ENCODE measurements at regions not wholly inside any gene's neighbourhood (a gene's known extent, or its start where the extent isn't known, plus 50 kb on each side); places are given as distances from the start of the nearest gene placed in this dataset.

GRCh38 chr13:85367887-85368286 is 431.3 kb downstream of the SLITRK6 start:
- no peaks in the 10 kb centered on the region for H3K4me1 ChIP-seq (ENCODE audit: insufficient read depth)
- H3K27ac ChIP-seq = no peak overlapping the region
- no peaks in the 10 kb centered on the region for H3K36me3 ChIP-seq
- TF ChIP-seq, protein P1, sequence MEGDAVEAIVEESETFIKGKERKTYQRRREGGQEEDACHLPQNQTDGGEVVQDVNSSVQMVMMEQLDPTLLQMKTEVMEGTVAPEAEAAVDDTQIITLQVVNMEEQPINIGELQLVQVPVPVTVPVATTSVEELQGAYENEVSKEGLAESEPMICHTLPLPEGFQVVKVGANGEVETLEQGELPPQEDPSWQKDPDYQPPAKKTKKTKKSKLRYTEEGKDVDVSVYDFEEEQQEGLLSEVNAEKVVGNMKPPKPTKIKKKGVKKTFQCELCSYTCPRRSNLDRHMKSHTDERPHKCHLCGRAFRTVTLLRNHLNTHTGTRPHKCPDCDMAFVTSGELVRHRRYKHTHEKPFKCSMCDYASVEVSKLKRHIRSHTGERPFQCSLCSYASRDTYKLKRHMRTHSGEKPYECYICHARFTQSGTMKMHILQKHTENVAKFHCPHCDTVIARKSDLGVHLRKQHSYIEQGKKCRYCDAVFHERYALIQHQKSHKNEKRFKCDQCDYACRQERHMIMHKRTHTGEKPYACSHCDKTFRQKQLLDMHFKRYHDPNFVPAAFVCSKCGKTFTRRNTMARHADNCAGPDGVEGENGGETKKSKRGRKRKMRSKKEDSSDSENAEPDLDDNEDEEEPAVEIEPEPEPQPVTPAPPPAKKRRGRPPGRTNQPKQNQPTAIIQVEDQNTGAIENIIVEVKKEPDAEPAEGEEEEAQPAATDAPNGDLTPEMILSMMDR (IDR thresholded peaks at IDR 0.05) = no peak
- TF ChIP-seq POLR2A (IDR thresholded peaks at IDR 0.05) (no peak), EP300 (IDR thresholded peaks at IDR 0.05) (no peak)
- no peak for DNase-seq
- intact Hi-C loops (cut with DNase I) = no loop called here
- WGBS, 3 donors = 75 to 84% (median 78%) methylated on average over 2 of the region's 2 CpGs
- H3K9me3 ChIP-seq = no peaks in the 10 kb centered on the region
- H3K27me3 ChIP-seq = no peaks in the 10 kb centered on the region
- H3K4me3 ChIP-seq = no peak overlapping the region

DNA sequence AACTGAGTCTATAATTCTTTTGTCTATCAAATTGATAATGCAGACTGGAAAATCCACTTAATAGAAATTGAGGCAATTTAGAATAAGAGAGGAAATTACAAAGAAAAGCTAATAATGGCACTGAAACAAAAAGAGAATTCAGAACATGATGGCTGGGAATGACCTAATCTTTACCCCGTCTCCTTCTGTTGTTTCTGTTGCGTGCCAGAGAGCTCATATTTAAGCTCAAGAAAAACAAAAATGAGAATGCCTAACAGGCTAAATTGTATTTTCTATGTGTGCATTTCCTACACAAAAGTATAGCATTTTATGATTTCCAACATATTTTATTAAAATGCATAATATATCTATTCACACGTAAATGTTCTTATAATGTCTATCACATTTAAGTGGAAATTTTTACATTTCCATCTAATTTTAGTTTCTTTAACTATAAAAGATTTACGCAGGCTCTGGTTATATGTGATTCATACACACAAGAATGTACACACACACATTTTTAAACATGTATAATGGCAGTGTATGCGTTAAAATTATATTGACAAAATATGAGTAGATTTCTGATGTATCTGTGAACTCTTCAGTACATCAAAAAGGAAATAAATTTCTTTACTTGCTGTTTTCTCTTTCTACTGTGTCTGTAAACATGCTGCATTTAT is 432.3 kb downstream of the SLITRK6 start:
- Histone ChIP-seq H3K4me3 (no peak overlapping the region), H3K27me3 (no peaks in the 10 kb centered on the region), H3K36me3 (no peaks in the 10 kb centered on the region), H3K9me3 (no peaks in the 10 kb centered on the region), H3K27ac (no peak overlapping the region), H3K4me1 (ENCODE audit: insufficient read depth) (no peaks in the 10 kb centered on the region)
- WGBS, 3 donors = 63 to 79% (median 71%) methylated on average over 5 of the region's 5 CpGs
- TF ChIP-seq POLR2A (IDR thresholded peaks at IDR 0.05) (no peak), EP300 (IDR thresholded peaks at IDR 0.05) (no peak)
- TF ChIP-seq, protein P1 (IDR thresholded peaks at IDR 0.05) = no peak
- DNase-seq = no peak
- intact Hi-C loops (cut with DNase I) = no loop called here

GRCh38 chr13:85363504-85363903 is 435.7 kb downstream of the SLITRK6 start:
- Histone ChIP-seq H3K9me3 (no peaks in the 10 kb centered on the region), H3K27ac (no peak overlapping the region), H3K36me3 (no peaks in the 10 kb centered on the region), H3K4me1 (ENCODE audit: insufficient read depth) (no peaks in the 10 kb centered on the region), H3K4me3 (no peak overlapping the region), H3K27me3 (no peaks in the 10 kb centered on the region)
- 94 to 96% (median 96%) methylated on average over 15 of the region's 15 CpGs for WGBS, 3 donors
- no peak for DNase-seq
- intact Hi-C loops (cut with DNase I) = no loop called here
- TF ChIP-seq, protein P1 (IDR thresholded peaks at IDR 0.05) = no peak
- TF ChIP-seq EP300 (IDR thresholded peaks at IDR 0.05) (no peak), POLR2A (IDR thresholded peaks at IDR 0.05) (no peak)

DNA sequence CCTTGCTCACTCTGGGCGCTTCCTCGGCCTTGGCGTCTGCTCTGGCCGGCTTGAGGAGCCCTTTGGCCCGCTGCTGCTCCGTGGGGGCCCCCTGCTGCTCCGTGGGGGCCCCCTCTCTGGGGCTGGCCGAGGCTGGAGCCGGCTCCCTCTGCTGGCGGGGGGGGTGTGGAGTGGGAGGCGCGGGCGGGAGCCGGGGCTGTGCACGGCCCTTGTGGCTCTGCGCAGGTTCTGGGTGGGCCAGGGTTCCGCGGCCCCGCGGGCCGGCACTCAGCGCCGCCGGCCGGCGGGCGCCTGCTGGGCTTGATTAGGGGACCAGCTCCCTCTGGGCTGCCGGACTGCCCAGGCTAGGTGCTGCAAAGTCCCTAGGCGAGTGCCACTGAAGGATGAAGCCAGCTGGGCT is 436.2 kb downstream of the SLITRK6 start:
- 86 to 97% (median 93%) methylated on average over 21 to 29 of the region's 29 CpGs for WGBS, 3 donors

More for the DNA sequence above, 436.2 kb downstream of the SLITRK6 start:
- Histone ChIP-seq H3K27me3 (no peaks in the 10 kb centered on the region), H3K4me3 (no peak overlapping the region), H3K36me3 (no peaks in the 10 kb centered on the region), H3K4me1 (ENCODE audit: insufficient read depth) (no peaks in the 10 kb centered on the region), H3K9me3 (no peaks in the 10 kb centered on the region), H3K27ac (no peak overlapping the region)
- no peak for DNase-seq
- intact Hi-C loops (cut with DNase I) = no loop called here
- TF ChIP-seq, protein P1 (IDR thresholded peaks at IDR 0.05) = no peak
- TF ChIP-seq EP300 (IDR thresholded peaks at IDR 0.05) (no peak), POLR2A (IDR thresholded peaks at IDR 0.05) (no peak)
